Mesodermal cell (in vitro differentiated cells): ENCODE measurements at regions not wholly inside any gene's neighbourhood (a gene's known extent, or its start where the extent isn't known, plus 50 kb on each side); places are given as distances from the start of the nearest gene placed in this dataset.

Source experiments
- H3K27ac ChIP-seq: 2 replicates; pipeline ENCODE4 v1.7.0; 2013; ENCODE audit warnings: mild to moderate bottlenecking, low read depth, low read length, moderate library complexity; ENCODE audit not compliant: severe bottlenecking
- H3K36me3 ChIP-seq: 2 replicates; pipeline ENCODE4 v1.7.1; 2013; ENCODE audit warnings: mild to moderate bottlenecking, low read length, moderate library complexity; ENCODE audit not compliant: control insufficient read depth, insufficient read depth
- H3K4me1 ChIP-seq: one replicate; pipeline ENCODE4 v1.7.1; 2013; ENCODE audit warnings: mild to moderate bottlenecking, low read length; ENCODE audit not compliant: insufficient read depth, control insufficient read depth, poor library complexity, severe bottlenecking
- H3K4me3 ChIP-seq: 2 replicates; pipeline ENCODE4 v1.7.0; 2013; ENCODE audit warnings: low read length, control low read depth, mild to moderate bottlenecking; ENCODE audit not compliant: insufficient read depth, poor library complexity, severe bottlenecking; ENCODE audit errors: extremely low read depth
- H3K9me3 ChIP-seq: 2 replicates; pipeline ENCODE4 v1.7.1; 2013; ENCODE audit warnings: mild to moderate bottlenecking, low read length, moderate library complexity; ENCODE audit not compliant: control insufficient read depth
- WGBS, 2 experiments: methylation state at CpG; one replicate each; pipeline ENCODE4 v1.1.5; 2013; ENCODE audit warnings: missing lambda C conversion rate in 2 of 2; ENCODE audit not compliant: insufficient coverage in 2 of 2; 5-methylcytosine and 5-hydroxymethylcytosine counted together

DNA sequence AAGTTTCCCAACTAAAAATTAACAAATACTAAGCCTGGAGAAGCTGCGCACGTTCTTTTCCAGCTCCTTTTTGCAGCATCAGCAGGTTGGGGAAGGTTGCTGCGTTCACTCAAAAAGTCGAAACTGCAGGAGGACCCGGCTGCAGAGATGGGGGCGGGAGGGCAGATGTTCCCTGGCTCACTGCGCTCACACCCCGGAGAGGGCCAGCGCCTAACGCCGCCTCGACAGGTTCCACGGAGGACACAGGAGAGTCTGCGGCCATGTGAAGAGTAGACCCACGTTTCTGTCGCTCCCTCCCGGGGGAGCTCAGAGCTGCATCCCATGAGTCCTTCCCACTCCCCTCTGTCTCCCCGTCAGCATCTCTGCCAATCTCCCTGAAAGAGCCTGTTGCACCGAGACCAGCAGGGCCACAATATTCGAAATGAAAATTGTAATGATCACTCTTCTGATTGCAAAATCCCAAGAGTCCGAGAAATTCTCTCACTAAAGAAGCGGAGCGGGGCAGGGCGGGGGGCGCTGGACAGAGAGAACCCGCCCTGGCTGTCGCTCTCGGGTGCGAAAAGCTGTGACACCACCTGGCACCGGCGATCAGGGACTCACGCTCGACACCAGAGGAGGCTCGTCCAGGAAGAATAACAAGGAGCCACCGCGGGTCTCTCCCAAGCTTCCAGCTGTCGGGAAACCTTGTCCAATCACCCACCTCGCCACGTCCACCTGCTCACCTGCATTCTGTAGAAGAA lies 131.5 kb upstream of the PFKP start:
- no peak overlapping the region for H3K4me3 ChIP-seq
- no peaks in the 10 kb centered on the region for H3K4me1 ChIP-seq
- no peaks in the 10 kb centered on the region for H3K36me3 ChIP-seq
- no peak overlapping the region for H3K27ac ChIP-seq
- peaks cover 5% of the 10 kb centered on the region for H3K9me3 ChIP-seq
- WGBS, 2 experiments = 91 to 92% methylated on average over 39 of the region's 39 CpGs

DNA sequence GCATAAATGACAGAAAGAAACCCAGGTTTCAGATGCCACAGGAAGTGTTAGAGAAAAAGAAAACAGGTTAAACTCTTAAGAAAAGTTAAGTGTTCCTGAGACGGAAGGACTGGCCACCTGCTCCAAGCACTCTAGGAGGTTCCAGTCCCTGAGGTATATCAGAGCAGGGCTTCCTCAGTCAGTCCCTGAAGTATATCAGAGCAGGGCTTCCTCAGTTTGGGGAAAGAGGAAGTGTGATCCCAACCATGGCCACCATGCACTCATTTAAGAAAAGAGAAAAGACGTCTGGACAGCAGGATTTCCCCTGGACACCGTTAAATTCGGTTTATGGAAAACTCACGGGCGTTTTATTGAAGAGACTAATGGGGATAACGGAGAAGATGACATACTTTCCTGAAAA lies 133.4 kb upstream of the PFKP start:
- WGBS, 2 experiments = 94 to 100% methylated on average over 4 to 7 of the region's 7 CpGs
- H3K9me3 ChIP-seq = peaks cover 5% of the 10 kb centered on the region
- no peaks in the 10 kb centered on the region for H3K4me1 ChIP-seq
- no peaks in the 10 kb centered on the region for H3K36me3 ChIP-seq
- no peak overlapping the region for H3K27ac ChIP-seq
- H3K4me3 ChIP-seq = no peak overlapping the region

DNA sequence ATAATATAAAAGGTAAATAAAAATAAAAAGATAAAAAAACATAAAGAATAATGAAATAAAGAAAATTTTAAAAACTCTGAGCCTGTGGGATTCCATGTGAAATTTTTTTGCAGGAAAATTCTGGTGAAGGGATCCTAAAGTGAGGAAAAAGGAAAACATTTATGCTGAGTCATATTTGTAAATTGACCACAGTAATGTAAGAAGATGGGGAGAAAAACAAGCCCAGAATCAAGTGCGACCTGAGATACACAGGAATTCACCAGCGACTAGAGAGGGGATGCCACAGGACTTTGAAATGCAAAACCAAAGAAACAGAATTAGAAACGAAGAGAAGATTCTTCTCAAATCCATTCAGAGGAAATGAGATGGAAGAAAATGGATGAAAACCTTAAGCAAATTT lies 133.8 kb upstream of the PFKP start:
- no peaks in the 10 kb centered on the region for H3K36me3 ChIP-seq
- no peak overlapping the region for H3K27ac ChIP-seq
- H3K4me3 ChIP-seq = no peak overlapping the region
- 25 to 63% methylated on average over 1 to 2 of the region's 3 CpGs for WGBS, 2 experiments
- H3K4me1 ChIP-seq = no peaks in the 10 kb centered on the region
- H3K9me3 ChIP-seq = peaks cover 5% of the 10 kb centered on the region

DNA sequence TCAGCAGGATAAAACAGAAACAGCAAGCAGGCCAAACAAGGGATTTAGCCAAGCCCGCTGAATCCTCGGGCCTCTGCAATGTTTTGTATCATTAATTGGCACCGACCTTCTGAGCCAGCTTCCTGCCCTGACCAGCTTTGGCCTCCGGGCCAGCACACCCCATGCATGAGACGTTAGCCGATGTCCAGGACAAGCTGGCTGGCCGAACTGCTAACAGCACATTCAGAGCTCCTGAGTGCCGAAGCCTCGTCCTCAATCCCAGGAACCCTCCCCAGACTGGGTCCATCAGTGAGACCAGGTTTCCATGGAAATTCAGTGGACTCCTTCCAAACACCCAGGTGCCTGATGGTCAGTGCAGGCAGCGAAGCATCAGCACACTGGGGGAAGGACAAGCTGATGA lies 134.3 kb upstream of the PFKP start:
- Histone ChIP-seq H3K27ac (no peak overlapping the region), H3K4me1 (no peaks in the 10 kb centered on the region)
- WGBS, 2 experiments = 92 to 95% methylated on average over 6 to 9 of the region's 10 CpGs

DNA sequence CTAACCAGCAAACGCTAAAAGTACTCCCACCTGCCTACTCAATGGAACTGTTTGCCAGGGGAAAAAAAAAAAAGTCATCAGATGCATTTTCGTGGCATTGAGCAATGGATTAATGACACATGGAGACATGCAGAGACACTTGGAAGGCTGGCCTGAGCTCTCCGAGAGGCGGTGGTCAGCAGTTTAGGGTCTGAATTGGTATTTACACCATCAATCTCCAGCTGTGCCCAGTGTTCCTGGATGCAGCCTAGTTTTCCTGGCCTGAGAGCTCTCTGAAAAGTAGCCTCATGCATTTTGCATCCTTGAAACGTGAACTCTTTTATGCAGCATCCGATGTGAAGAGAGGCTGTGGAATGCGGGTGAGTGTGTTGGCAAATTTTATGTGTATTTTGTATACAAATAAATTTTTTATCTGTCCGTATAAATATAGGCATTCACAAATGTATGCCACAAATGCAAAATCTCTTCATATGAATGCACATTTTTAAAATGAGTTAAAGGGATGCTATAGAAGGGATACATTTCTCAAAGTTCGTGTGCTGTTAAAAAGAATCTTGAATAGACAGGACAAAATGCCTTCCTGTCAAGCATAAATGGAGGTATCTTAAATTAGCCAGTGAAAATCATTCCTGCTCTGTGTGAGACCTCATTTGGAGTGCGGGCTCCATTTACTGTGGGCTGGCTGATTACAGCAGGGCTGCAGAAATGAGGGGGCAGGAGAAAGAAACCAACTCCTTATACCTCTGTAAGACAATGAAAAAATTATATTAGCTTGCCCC lies 137.7 kb upstream of the PFKP start:
- Histone ChIP-seq H3K4me1 (peaks cover 5% of the 10 kb centered on the region), H3K9me3 (peaks cover 5% of the 10 kb centered on the region), H3K4me3 (no peak overlapping the region), H3K36me3 (no peaks in the 10 kb centered on the region), H3K27ac (no peak overlapping the region)
- WGBS, 2 experiments = 0 to 26% methylated on average over 2 to 4 of the region's 10 CpGs

More for the DNA sequence above, 134.3 kb upstream of the PFKP start:
- peaks cover 5% of the 10 kb centered on the region for H3K9me3 ChIP-seq
- H3K4me3 ChIP-seq = no peak overlapping the region
- H3K36me3 ChIP-seq = no peaks in the 10 kb centered on the region

DNA sequence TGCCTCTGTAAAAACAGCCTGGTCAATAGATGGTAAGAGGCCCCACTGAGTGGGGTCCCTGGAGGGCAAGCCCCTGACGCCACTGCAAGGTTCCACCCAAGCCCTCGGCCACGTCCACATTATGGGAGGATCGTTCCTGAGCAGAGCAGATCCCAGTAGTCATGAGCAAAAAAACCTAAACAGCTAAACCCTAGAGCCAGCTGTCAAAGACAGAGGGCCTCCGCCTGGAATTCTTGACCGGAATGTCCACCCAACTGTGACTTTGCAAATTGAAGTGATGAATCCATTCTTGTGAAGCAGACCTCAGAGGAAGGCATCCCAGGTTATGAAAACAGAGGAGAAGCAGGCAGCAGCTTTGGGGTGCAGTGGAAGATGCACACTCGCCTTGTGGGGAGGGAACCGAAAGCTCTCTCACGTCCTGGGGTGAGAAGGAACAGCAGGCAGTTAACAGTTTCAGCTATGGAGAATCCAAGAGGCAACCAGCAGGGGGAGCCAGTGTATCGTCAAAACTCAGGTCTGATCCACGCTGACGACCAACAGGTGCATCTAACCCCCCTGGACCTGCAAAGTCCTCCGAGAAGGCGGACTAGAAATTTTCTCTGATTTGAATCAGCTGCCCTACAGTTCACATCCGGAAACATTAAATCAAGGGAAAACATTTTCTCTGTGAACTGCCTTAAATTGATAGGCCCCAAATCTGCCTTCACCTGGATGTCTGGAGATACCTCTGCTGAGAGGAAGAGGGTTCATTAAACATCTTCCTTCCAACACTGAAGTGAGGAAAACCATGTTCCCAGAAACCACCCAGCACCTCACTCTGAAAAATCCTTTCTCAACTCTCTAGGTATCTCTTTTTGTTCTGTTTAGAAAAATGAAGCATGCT lies 139.1 kb upstream of the PFKP start:
- no peak overlapping the region for H3K4me3 ChIP-seq
- peaks cover 5% of the 10 kb centered on the region for H3K9me3 ChIP-seq
- 46% methylated on average over 9 to 15 of the region's 15 CpGs for WGBS, 2 experiments
- no peaks in the 10 kb centered on the region for H3K36me3 ChIP-seq
- peaks cover 7% of the 10 kb centered on the region for H3K4me1 ChIP-seq
- no peak overlapping the region for H3K27ac ChIP-seq

DNA sequence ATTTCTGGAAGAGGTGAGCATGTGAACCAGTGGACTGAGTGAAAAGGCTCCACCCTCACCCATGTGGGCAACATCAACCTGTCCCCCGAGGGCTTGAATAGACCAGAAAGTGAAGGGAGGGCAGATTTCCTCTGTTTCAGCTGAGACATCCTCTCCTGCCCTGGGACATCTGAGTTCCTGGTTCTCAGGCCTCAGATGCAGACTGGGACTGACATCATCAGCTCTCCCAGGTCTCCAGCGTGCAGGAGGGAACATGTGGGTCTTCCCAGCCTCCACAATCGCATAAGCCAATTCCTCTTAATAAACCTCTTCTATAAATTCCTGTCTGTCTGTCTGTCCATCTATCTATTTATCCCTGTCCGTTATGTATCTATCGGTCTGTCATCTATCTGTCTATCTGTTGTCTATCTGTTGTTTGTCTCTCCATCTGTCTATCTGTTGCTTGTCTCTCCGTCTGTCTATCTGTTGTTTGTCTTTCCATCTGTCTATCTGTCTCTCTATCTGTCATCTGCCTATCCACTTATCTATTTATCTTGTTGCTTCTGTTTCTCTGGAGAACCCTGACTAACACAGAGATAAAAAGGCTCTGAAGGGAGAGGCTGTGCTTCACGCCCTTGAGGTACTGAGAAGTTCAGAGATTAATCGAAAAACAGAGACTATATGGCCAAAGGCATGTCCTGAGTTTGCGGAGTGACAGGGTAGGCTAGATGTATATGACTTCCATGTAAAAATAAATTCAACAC lies 140.3 kb upstream of the PFKP start:
- no peak overlapping the region for H3K4me3 ChIP-seq
- no peak overlapping the region for H3K27ac ChIP-seq
- 73 to 93% methylated on average over 5 to 7 of the region's 9 CpGs for WGBS, 2 experiments
- peaks cover 5% of the 10 kb centered on the region for H3K9me3 ChIP-seq
- no peaks in the 10 kb centered on the region for H3K36me3 ChIP-seq
- peaks cover 8% of the 10 kb centered on the region for H3K4me1 ChIP-seq

DNA sequence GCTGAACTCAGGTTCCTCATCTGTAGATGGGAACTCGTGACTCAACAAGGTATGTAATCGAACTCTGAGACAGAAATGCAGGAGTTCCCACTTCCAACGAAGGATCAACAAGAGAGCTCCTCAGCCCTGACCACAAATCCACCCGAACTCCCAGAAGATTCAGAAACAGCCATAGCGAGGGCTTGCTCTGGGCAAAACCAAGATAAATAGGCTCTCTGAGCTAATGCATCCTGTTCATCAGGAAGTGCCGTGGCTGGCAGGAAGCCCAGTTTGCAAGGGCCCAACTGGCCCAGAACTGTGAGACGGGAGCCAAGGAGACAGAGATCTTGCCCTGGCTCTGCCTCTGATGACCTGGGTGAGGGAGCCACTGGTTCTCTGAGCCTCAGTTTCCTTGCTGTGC lies 141.7 kb upstream of the PFKP start:
- Histone ChIP-seq H3K9me3 (no peaks in the 10 kb centered on the region), H3K4me3 (no peak overlapping the region), H3K36me3 (no peaks in the 10 kb centered on the region), H3K27ac (no peak overlapping the region), H3K4me1 (peaks cover 8% of the 10 kb centered on the region)
- WGBS, 2 experiments = 86 to 88% methylated on average over 5 to 7 of the region's 7 CpGs

DNA sequence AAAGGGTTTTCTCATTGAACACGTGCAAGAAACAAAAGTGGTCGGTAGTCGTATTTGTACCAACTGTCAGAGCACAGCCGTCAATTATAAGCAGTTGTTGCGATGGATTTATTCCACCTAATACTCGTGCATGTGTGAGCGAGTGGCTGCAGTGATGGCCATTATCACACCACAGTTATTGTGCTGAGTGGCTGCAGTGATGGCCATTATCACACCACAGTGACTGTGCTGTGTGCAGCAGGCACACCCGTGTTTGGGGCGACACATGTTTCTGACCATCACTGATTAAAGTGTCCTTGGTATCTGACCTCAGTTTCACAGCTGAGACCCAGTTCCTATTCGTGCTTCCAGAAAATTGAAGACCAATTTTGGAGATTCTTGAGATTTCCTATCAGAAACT lies 142.9 kb upstream of the PFKP start:
- H3K4me3 ChIP-seq = no peak overlapping the region
- H3K27ac ChIP-seq = no peak overlapping the region
- WGBS, 2 experiments = 79 to 84% methylated on average over 10 of the region's 10 CpGs
- H3K4me1 ChIP-seq = peaks cover 8% of the 10 kb centered on the region
- no peaks in the 10 kb centered on the region for H3K36me3 ChIP-seq
- no peaks in the 10 kb centered on the region for H3K9me3 ChIP-seq
